ENCODE measurements at regions not wholly inside any gene's neighbourhood (a gene's known extent, or its start where the extent isn't known, plus 50 kb on each side); places are given as distances from the start of the nearest gene placed in this dataset.

GRCh38 chr13:90773681-90774080 is 573.8 kb upstream of the MIR17HG start:
- TF ChIP-seq POLR2A (IDR thresholded peaks at IDR 0.05; ENCODE audit: low read length) (no peak), GATA1 (IDR thresholded peaks at IDR 0.05; ENCODE audit: low read depth, low read length) (no peak)

Measured in erythroblast (primary cell).